Dermis blood vessel endothelial cell (primary cell): ENCODE measurements at regions not wholly inside any gene's neighbourhood (a gene's known extent, or its start where the extent isn't known, plus 50 kb on each side); places are given as distances from the start of the nearest gene placed in this dataset.
"Not testable (repeated sequence)": the region's sequence is repeated elsewhere in the genome, so short reads cannot be mapped to it uniquely, and the experiment has no call there.

ENCODE experiments used
- DNase-seq: peaks from one replicate; pipeline ENCODE4 v3.0.0; 2010

DNA sequence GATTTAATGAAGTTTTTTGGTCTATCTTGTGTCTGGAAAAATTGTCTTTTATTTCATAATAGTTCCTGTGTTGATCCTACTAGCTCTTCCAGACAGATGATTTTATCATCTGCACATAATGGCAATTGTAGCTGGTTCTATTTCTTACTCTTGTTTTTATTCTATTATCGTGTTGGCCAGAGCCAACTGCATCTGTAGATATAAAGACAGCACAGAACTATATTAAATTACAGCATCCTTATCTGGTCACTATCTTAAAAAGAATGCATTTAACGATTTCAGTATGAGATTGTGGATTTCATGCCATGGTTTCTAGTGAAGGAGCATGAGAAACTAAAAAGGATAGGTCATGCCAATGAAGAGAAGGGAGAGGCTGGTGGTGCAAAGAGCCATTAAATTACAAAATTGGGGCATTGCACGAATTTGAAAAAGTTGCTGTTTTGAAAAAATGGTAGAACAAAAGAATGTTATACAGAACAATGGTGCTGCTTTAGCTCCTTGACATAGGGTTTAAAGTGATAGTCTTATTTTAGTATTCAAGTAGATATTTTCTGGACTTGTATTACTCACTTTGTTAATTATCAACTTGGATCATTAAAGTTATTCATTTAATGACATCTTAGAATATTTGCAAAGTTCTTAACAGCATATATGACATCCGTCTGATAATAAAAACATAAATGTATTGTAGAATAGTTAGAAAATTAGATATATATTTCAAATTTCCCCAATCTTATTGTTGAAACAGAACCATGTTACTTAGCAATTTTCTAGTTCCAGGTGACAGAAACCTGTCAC lies 1250.3 kb downstream of the REEP3 start:
- no peak for DNase-seq

DNA sequence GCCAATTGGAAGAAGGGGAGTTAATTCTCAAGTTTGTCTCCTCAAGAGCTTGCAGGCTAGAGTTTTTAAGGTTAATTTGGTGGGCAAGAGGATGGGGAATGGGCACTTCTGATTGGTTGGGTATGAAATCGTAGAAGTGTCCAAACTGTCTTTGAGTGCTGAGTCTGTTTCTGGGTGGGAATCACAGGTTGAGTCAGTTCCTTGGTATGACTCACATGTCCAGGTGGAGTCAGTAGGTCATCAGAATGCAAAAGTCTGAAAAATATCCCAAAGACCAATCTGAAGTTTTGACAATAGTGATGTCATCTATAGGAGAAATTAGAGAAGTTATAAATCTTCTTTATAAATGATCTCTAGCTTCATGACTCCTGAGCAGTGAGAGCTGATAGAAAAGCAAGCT lies 1252.2 kb downstream of the REEP3 start:
- no peak for DNase-seq

DNA sequence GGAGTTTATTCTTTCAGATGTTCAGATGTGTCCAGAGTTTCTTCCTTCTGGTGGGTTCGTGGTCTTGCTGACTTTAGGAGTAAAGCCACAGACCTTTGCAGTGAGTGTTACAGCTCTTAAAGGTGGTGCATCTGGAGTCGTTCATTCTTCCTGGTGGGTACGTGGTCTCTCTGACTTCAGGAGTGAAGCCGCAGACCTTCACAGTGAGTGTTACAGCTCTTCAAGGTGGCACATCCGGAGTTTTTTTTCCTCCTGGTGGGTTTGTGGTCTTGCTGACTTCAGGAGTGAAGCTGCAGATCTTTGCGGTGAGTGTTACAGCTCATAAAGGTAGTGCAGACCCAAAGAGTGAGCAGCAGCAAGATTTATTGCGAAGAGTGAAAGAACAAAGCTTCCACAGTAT lies 1263.2 kb downstream of the REEP3 start:
- DNase-seq: not testable (repeated sequence)

DNA sequence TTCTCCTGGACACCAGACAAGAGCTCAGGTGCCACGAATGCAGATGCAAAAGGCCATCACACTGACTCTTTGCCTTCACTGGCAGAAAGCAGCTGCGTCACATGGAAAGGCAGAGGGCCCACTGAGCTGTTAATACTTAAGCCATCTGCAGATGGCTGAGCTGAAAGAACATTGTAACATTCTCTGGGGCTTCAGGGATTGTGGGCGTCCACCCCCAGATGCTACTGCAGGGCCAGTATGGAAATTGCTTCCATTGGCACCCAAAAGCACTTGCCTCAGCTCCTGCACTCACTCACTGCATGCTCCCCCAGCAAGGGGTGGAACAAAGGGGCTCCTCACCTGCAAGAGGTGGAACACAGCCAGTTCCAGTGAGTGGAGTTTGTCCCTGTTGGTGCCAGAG lies 1264.6 kb downstream of the REEP3 start:
- DNase-seq: no peak

DNA sequence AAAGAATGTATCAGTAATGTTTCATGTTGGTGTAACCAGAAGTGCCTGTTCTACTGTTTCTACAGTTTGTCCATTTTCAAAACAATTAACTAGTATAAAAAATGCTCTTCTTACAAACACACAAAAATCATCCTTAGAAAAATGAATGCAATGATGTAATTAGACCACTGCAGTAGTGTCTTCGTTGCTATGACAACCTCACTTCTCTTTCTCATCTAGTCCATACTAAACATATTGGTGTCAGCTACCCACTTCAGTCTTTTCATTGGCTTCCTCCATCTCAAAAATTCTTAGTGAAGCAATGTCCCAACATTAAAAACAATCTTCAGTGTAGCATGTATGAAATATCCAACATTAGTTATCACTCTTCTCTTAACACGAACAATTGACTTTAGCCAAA lies 1265.8 kb downstream of the REEP3 start:
- DNase-seq: no peak

DNA sequence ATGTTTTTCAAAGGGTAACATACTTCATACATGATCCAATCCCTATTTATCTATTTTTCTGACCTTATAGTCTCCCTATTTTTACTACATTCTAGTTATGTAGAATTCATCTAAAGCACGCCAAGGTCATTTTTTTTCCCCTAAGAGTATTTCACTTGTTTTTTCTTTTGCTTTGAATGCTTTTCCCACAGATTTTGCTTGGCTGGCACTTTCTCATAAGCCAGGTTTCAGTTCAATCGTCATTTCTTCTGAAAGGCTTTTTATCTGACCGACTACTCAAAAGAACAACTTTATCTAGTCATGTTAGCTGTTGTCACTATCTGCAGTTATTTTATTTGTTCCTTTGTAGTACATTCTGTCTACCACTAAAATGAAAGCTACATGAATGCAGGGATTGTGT lies 1274.6 kb downstream of the REEP3 start:
- DNase-seq: no peak

DNA sequence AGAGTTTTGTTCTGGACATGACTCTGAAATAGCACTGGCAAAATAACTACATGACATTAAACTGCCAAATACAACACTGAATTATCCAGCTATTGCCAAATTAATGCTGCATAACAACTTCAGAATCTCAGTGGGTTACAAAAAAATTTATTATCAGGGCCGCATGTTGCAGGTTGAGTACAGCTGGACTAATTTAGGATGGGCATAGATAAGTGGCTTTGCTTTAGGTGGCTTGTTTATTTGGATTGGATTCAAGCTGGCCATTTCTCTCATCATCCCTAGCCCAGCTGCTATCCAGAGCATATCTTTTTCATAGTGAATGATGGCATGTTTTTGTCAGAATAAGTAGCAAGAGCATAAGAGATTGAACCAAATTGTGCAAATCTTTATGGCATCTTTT lies 1277.1 kb downstream of the REEP3 start:
- DNase-seq: no peak

DNA sequence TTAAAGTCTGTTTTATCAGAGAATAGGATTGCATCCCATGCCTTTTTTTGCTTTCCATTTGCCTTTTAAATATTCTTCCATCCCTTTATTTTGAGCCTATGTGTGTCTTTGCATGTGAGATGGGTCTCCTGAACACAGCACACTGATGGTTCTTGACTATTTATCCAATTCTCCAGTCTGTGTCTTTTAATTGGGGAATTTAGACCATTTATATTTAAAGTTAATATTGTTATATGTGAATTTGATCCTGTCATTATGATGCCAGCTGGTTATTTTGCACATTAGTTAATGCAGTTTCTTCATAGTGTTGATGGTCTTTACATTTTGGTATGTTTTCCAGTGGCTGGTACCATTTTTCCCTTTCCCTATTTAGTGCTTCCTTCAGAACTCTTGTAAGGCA lies 1287.0 kb downstream of the REEP3 start:
- not testable (repeated sequence) for DNase-seq

DNA sequence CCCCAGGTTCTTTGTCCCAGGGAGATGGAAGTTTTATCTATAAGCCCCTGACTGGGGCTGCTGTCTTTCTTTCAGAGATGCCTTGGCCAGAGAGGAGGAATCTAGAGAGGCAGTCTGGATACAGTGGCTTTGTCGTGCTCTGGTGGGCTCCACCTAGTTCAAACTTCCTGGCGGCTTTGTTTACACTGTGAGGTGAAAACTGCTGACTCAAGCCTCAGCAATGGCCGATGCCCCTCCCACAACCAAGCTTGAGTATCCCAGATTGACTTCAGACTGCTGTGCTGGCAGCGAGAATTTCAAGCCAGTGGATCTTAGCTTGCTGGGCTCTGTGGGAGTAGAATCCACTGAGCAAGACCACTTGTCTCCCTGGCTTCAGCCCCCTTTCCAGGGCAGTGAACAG lies 1288.8 kb downstream of the REEP3 start:
- DNase-seq: not testable (repeated sequence)

DNA sequence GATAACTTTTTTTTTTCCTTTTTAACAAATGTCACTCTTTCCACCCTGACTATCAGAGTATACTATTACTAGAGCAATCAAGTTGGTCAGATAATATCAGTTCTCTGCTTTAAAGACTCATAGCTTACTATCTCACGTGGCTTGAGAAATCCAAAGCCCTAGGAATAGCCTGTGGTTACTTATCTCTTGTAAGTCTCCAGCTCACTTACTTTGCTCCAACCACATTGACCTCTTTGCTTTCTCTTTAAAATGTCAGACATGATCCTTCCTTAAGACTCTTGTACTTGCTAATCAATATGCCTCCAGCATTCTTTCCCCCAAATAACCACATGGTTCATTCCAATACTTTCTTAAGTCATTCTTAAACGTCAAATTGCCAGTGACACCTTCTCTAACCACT lies 1292.2 kb downstream of the REEP3 start:
- no peak for DNase-seq

DNA sequence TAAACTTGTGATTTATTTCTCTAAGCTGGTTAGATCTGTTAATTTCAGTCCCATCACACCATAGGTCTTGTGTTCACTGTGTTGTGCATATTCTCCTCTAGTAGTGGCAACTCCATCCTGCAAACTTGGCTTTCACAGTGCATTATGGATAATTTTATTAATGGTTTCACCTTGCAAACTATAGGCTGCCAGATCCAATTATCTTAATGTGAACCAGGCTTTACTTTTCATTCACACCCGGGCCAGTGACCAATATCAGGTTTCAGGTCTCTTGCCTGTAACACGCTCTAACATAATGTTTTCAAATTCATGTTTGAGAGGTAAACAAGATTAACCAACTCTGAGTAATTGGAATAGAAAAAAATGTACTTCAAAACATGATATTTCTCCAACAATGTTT lies 1293.0 kb downstream of the REEP3 start:
- DNase-seq: no peak

DNA sequence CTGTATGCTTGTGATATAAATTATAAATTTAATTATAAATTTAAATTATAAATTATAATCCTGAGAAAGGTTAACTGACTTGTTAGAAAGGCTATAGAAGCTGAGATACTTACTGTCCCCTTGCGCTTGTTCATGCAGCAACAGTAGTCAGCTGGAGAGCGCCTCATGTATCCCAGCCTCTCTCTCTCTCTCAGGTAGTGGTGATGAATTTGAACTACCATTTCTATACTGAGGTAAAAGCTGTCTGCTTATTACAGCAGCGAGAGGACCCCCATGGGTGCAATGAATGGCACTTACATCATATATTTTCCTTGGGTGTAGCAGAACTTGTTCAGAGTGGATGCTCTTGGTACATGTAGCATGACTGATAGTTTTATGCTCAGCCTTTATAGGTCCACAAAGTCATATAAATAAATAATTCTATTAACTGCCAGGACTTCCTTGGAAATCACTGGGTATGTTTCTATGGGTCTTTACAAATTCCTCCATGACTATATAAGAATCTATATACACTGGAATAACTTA lies 1308.7 kb downstream of the REEP3 start:
- no peak for DNase-seq

DNA sequence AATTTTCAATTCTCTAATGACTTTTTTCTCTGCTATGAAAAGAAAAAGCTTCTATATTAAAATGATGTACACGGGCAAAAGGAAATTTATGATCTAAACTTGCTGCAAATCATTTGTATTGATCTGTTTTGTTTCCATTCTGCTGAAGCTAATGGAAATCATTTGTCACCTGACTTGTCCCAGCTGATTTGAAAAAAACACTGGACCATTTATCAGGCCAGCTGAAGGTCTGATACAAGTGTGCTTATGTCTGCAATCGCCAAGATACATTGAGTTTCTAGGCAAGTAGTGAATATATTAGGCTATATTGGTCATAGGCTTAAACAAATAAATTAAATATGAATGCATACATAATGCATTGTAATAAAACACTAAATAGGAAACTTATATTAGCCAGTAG lies 1309.7 kb downstream of the REEP3 start:
- DNase-seq: no peak

DNA sequence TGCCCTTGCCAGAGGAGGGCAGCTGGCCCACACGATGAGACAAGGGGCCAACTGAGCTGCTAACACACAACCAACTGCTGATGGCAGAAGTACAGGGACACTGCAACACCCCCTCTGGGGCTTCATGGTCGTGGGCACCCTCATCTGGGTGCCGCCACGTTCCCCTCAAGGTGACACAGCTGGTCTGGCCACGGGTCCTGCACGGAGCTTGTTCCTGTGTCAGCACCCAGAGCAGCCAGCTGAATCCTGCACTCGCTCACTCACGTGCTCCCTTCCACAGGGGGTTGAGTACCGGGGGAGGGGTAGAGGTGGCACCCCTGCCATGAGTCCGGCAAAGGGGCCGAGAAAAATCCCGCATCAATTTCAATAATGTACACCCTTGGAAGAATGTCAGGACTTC lies 1319.1 kb downstream of the REEP3 start:
- no peak for DNase-seq

DNA sequence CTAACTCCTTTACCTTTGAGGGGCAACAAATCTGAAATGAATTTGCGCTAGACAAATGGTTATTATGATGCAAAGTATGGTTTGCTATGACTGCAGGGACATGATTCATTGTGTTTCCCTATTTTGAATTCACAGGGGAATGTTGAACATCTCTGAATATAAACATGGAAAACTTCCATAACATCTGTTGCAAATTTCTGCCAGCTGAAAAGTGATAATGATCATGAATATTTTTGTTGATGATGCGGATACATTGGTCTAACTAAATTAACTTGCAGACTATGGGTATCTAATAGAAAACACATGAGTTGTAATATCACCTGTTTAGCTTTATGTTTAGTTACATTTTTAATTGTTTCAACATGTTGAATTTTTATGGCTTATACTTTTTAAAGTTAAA lies 1325.5 kb downstream of the REEP3 start:
- no peak for DNase-seq

DNA sequence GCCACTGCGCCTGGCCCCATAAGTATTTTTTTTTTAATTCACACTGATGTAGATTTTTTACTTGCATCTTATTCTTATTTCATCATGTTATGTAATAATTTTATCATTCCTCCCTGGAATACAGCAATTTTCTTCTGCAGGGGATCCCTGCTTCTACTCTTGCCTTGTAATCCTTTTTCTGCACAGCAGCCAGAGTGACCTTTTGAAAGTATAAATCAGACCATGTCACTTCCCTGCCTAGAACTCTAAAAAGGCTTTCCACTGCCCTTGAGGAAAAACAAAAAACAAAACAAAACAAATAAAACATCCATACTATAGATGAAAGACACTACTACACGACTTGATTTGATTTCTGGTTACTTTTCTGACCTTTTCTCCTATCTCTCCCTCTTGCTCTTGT lies 1334.7 kb downstream of the REEP3 start:
- DNase-seq: no peak

DNA sequence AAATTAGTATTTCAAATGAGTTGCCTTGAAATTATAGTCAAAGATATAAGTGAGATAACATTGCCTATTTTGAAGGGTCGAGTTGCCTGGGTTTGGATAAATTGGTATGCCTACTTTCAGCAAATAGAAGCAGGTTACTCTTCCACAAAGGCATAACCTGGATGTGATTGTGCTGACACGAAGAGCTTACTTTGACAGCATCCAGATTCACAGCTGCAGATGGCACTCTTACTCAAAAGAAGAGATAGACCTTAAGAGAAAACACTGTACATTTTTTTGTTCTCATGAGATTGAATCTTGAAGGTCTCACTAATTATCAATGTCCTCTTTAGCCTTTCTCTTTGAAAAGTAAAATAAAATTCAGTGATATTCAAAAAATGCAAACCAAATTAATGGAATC lies 1338.7 kb downstream of the REEP3 start:
- DNase-seq: no peak

DNA sequence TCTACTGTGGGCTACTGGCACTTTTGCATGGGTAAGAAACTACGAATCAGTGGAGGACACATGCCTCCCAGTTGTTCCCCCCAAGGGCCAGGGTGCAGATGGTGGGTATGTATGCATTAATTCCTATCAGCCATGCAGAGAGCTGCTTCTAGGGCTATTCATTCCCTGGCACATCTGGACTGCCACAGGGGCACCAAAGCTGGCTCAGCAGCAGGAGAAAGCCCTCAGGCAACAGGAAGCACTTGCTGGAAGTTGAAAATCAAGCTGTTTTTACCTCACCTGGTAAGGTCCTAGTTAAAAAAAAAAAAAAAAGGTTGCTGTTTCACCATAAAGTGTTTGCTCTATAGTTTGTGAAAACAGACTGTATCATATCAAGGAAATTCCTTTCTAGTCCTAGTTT lies 1342.6 kb downstream of the REEP3 start:
- no peak for DNase-seq

DNA sequence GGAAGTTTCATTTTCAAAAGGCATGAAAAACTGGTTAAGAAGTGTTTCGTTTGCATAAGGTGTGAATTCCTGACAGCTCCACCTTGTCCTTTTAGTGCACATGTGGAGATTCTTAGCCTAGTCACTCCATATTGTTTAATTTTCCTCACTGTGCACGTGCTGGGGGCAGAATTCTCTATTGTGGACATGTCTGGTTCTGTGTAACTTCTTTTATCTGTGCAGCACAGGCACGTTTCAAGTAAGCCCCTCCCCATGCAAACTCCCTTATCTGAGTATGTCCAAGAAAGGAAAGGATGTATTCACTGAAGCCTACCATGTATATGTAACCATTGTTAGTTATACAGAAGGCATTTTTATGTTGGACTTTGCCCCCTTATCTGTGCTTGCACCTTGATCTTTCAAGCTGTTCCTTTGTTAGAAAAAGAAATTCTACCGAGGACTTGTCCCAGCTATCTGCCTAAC lies 1346.3 kb downstream of the REEP3 start:
- DNase-seq: peak; percentile 10

DNA sequence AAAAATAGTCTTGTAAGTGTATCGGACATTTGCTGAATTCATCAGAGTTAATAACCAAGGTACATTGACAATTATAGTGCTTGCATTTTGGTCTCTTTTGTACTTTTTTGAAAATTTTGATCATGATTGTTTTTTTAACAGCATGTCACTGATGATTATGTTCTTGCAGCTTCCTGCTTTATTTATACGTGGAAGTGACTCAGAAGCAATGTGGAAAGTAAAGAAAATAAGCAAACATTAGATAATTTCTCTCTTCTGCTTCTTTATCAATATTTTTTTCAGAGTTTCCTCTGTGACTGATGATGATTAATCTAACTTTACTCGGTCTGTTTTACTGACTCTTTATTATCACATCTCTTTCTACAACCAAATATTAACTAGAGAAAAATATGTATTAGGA lies 1351.9 kb downstream of the REEP3 start:
- DNase-seq: peak; percentile 28

DNA sequence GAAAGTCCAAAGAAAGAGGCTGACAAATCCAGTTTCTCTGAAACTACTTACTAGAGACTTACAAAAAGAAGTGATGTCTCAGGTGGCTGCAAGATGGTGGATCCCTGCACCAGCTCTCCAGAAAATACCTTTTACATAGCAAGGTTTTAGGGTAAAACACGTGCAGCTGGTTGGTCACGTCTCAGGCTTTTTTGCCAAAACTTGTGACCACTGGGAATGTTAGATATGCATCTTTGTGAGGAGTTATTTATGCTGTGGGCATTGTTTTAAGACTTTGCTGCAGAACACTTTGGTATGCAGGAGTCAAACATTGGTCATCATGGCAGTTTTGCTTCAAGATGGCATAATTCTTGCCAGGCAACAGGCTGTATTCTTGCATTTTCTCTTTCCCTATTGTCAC lies 1352.8 kb downstream of the REEP3 start:
- DNase-seq: peak; percentile 4

DNA sequence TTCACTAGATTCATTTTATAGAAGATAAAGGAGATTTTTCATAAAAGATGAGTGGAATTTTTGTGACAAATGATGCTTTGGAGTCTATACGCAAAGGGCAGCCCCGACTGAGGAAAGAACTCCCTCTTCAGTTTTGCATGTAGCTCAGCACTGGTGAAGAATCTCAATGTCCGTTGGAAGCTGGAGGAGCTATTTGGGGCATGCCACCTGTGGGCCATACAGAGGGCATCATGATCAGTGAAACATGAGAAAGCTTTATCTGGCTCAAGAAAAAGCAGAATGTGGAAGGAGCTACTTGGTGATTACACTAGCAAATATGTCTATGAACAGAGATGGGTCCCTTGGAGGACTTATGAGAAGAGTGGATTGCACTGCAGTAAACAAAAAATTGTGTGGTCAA lies 1359.3 kb downstream of the REEP3 start:
- DNase-seq: no peak

DNA sequence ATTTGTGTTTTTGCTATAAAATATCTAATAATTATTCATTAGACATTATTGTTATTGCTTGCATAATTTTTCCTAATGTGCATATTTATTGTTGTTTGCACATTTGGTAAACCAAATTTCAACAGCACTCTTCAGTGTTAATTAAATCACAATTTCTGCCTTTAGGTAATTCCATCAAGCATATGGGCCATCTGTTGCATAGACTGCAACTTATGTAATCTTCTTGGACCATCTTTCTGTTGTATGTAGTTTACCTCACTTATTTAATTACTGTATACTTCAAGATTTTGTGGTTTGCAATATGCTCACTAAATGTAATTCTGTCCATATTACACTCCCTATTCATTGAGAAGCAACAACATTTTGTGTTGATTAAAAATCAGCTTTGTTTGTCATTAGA lies 1360.1 kb downstream of the REEP3 start:
- DNase-seq: no peak

DNA sequence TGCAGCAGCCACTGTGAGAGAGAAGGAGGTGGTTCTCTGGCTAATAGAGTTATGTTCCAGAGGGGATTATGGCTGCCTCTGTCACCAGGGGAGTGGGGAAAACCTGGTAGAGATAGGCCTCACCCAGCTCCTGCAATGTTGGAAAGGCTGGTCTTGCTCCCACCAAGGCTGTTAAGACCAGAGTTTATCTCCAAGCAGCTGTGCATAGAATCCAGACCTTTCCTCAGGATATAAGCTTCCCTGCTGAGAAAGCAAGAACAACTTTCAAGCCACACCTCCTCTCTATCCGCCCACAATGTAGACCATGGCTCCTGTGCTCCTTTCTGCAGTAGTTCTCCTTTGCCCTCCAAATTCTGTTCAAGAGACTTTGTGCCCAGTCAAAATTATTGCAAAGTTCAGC lies 1375.4 kb downstream of the REEP3 start:
- DNase-seq: no peak

DNA sequence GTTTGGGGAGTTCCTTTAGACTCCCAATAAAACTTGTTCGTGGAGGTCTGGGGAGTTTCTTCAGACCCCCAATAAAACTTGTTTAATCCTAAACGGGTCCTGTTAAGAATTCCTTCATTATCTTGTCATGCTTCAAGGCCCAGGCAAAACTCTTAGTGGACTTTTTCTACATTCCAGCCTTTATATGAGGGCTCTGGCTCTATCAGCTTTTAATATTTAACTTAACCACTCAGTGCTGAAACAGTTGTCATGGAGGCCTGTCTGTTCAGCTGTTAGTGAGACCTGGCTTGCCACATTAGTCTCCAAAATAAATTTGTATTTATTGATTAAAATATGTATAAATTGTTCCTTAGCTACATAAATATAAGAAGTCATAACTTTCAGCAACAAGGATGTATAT lies 1385.1 kb downstream of the REEP3 start:
- not testable (repeated sequence) for DNase-seq
